WTC11 (cell line): ENCODE measurements at regions not wholly inside any gene's neighbourhood (a gene's known extent, or its start where the extent isn't known, plus 50 kb on each side); places are given as distances from the start of the nearest gene placed in this dataset.

Experiments used
- ATAC-seq: fragments of 200-7000 bp; cut with Tn5 transposase; 2 replicates; pipeline ENCODE4 v1.10.0; 2021; ENCODE audit warnings: mild to moderate bottlenecking, moderate library complexity
- CTCF ChIA-PET: fragments of 300-600 bp; sonication (Branson Sonifier 250); formaldehyde crosslinking; loops from one replicate; lab custom pipeline; 2021; ENCODE audit warnings: antibody characterized with exemption; lab: Charles Lee
- POLR2A ChIA-PET: fragments of 350-600 bp; sonication (Branson Sonifier 250); formaldehyde crosslinking; loops from one replicate; lab custom pipeline; 2021; ENCODE audit warnings: antibody characterized with exemption; lab: Charles Lee
- DNase-seq: peaks from one replicate; pipeline ENCODE4 v3.0.0; 2021; ENCODE audit warnings: low spot score
- H3K27ac Mint-ChIP-seq: 2 replicates; pipeline ENCODE4 v1.8.0; 2021; ENCODE audit warnings: mixed read lengths
- H3K27me3 Mint-ChIP-seq: 2 replicates; pipeline ENCODE4 v1.8.0; 2021; ENCODE audit warnings: low read depth, mild to moderate bottlenecking, moderate library complexity, mixed read lengths
- H3K36me3 Mint-ChIP-seq: 2 replicates; pipeline ENCODE4 v1.8.0; 2021; ENCODE audit warnings: mixed read lengths
- H3K4me1 Mint-ChIP-seq: 2 replicates; pipeline ENCODE4 v1.8.0; 2022; ENCODE audit warnings: mixed read lengths
- H3K4me3 Mint-ChIP-seq: 2 replicates; pipeline ENCODE4 v1.8.0; 2021; ENCODE audit warnings: mild to moderate bottlenecking, moderate library complexity, mixed read lengths
- H3K9me3 Mint-ChIP-seq: 2 replicates; pipeline ENCODE4 v1.8.0; 2021; ENCODE audit warnings: mixed read lengths
- ATF2 ChIP-seq: sonication (generic); formaldehyde crosslinking; IDR thresholded peaks from 2 replicates; pipeline ENCODE4 v1.8.1; 2022; ENCODE audit warnings: low read depth, missing genetic modification reagents, borderline replicate concordance
- CBFB ChIP-seq: sonication (generic); formaldehyde crosslinking; IDR thresholded peaks from 2 replicates; pipeline ENCODE4 v1.8.1; 2022; ENCODE audit warnings: mild to moderate bottlenecking, low read depth, missing genetic modification reagents
- CREB1 ChIP-seq: sonication (generic); formaldehyde crosslinking; IDR thresholded peaks from 2 replicates; pipeline ENCODE4 v1.8.0; 2023; ENCODE audit warnings: mild to moderate bottlenecking, missing genetic modification reagents
- CREM ChIP-seq: sonication (generic); formaldehyde crosslinking; IDR thresholded peaks from 2 replicates; pipeline ENCODE4 v1.8.1; 2022; ENCODE audit warnings: mild to moderate bottlenecking, missing genetic modification reagents, moderate library complexity
- E2F5 ChIP-seq: sonication (generic); formaldehyde crosslinking; IDR thresholded peaks from 2 replicates; pipeline ENCODE4 v1.8.1; 2022; ENCODE audit warnings: mild to moderate bottlenecking, moderate library complexity, missing genetic modification reagents
- EMX1 ChIP-seq: fragments of 250-450 bp; sonication (Bioruptor Pico); IDR thresholded peaks from 2 replicates; pipeline ENCODE4 v1.8.0; 2021; ENCODE audit warnings: mild to moderate bottlenecking
- FOXP4 ChIP-seq: sonication (generic); formaldehyde crosslinking; IDR thresholded peaks from 2 replicates; pipeline ENCODE4 v1.8.0; 2022; ENCODE audit warnings: mild to moderate bottlenecking, missing genetic modification reagents
- GABPB1 ChIP-seq: sonication (generic); formaldehyde crosslinking; IDR thresholded peaks from 2 replicates; pipeline ENCODE4 v1.8.1; 2023; ENCODE audit warnings: mild to moderate bottlenecking, missing genetic modification reagents
- GRHL2 ChIP-seq: fragments of 250-450 bp; sonication (Bioruptor Pico); IDR thresholded peaks from 2 replicates; pipeline ENCODE4 v1.8.0; 2022; ENCODE audit warnings: mild to moderate bottlenecking, moderate library complexity; ENCODE audit not compliant: insufficient replicate concordance, severe bottlenecking
- HMGA2 ChIP-seq: fragments of 250-450 bp; sonication (Bioruptor Pico); IDR thresholded peaks from 2 replicates; pipeline ENCODE4 v1.4.0; 2021; ENCODE audit warnings: mild to moderate bottlenecking, moderate library complexity
- MXD4 ChIP-seq: fragments of 250-450 bp; sonication (Bioruptor Pico); IDR thresholded peaks from 2 replicates; pipeline ENCODE4 v1.8.0; 2021; ENCODE audit warnings: mild to moderate bottlenecking, moderate library complexity, borderline replicate concordance
- MYBL2 ChIP-seq: sonication (generic); formaldehyde crosslinking; IDR thresholded peaks from 2 replicates; pipeline ENCODE4 v1.8.1; 2023; ENCODE audit warnings: mild to moderate bottlenecking, moderate library complexity, missing genetic modification reagents
- STAT6 ChIP-seq: sonication (generic); formaldehyde crosslinking; conservative IDR thresholded peaks from 2 replicates; pipeline ENCODE4 v1.8.1; 2023; ENCODE audit warnings: mild to moderate bottlenecking, low read depth, missing genetic modification reagents, moderate library complexity
- TCF7 ChIP-seq: sonication (generic); formaldehyde crosslinking; IDR thresholded peaks from 2 replicates; pipeline ENCODE4 v1.8.0; 2022; ENCODE audit warnings: mild to moderate bottlenecking, low read depth, missing genetic modification reagents, moderate library complexity
- TEAD1 ChIP-seq: sonication (generic); formaldehyde crosslinking; IDR thresholded peaks from 2 replicates; pipeline ENCODE4 v1.8.0; 2022; ENCODE audit warnings: mild to moderate bottlenecking, missing genetic modification reagents
- ZMAT4 ChIP-seq: fragments of 250-450 bp; sonication (Bioruptor Pico); IDR thresholded peaks from 2 replicates; pipeline ENCODE4 v1.9.0; 2021; ENCODE audit warnings: mild to moderate bottlenecking
- ZNF219 ChIP-seq: sonication (generic); formaldehyde crosslinking; IDR thresholded peaks from 2 replicates; pipeline ENCODE4 v1.8.0; 2023; ENCODE audit warnings: missing genetic modification reagents, mild to moderate bottlenecking, borderline replicate concordance
- TF ChIP-seq, protein P1 (sequence below): sonication (generic); formaldehyde crosslinking; IDR thresholded peaks from 2 replicates; pipeline ENCODE4 v1.8.1; 2023; ENCODE audit warnings: mild to moderate bottlenecking, missing genetic modification reagents, moderate library complexity
- TF ChIP-seq, protein P2 (sequence below): fragments of 200-600 bp; IDR thresholded peaks from 2 replicates; pipeline ENCODE4 v1.8.0; 2022; ENCODE audit warnings: antibody characterized with exemption

DNA sequence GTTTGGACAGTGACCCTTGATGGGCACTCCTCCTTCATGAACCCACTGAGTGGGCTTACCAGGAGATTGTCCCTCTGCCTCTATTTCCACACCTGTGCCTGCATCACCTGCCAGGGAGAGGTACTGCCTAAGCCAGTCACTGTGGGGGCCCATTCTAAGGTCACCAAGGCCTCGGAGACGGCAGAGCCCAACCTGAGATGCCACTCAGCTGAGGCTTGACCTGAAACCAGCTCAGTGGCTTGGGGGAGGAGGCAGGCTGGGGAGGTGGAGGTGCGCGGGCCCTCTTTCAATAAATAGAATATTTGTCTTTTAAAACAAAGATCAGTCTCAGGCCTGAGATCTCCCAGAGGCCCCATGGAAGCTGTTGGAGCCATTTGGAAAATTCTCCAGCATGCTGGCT is 84.5 kb downstream of the DHCR7 start:
- H3K4me3 Mint-ChIP-seq = no peak overlapping the region

DNA sequence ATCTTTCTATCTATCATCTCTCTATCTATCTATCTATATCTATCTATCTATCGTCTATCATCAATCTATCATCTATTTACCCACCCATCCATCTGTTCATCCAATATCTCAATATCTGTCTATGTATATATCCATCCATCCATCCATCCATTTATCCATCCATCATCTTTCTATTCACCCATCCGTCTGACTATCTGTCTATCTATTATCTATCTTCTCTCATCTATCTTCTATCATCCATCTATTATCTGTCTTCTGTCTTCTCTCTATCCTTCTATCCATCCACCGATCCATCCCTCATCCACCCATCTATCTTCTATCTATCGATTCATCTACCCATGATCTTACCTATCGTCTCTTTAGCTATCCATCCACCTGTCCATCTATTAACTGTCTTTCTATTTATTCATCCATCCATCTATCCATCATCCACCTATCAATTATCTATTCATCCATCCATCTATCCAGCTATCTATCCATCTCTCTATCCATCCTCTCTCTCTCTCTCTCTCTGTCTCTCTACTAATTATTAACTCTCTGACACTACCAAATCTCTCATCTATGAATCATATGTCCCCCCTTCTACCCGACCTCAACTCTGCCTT is 89.1 kb downstream of the DHCR7 start:
- POLR2A ChIA-PET = no interaction called here
- CTCF ChIA-PET = no interaction called here
- Mint-ChIP-seq H3K27me3 (peaks cover 19% of the 10 kb centered on the region), H3K36me3 (no peaks in the 10 kb centered on the region), H3K27ac (no peak overlapping the region), H3K9me3 (peaks cover 8% of the 10 kb centered on the region), H3K4me1 (no peaks in the 10 kb centered on the region), H3K4me3 (no peak overlapping the region)
- no peak for DNase-seq
- no peak for ATAC-seq
- TF ChIP-seq, protein P1, sequence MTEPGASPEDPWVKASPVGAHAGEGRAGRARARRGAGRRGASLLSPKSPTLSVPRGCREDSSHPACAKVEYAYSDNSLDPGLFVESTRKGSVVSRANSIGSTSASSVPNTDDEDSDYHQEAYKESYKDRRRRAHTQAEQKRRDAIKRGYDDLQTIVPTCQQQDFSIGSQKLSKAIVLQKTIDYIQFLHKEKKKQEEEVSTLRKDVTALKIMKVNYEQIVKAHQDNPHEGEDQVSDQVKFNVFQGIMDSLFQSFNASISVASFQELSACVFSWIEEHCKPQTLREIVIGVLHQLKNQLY (CRISPR knock-in tag) = no peak
- TF ChIP-seq MYBL2 (CRISPR knock-in tag) (no peak), E2F5 (CRISPR knock-in tag) (no peak), ATF2 (CRISPR knock-in tag) (no peak), GRHL2 (CRISPR knock-in tag) (no peak), HMGA2 (CRISPR knock-in tag) (no peak), CBFB (no peak), EMX1 (no peak), ZNF219 (CRISPR knock-in tag) (no peak), GABPB1 (CRISPR knock-in tag) (no peak)

More for the DNA sequence above, 84.5 kb downstream of the DHCR7 start:
- no peaks in the 10 kb centered on the region for H3K36me3 Mint-ChIP-seq
- CTCF ChIA-PET = no interaction called here
- peaks cover 12% of the 10 kb centered on the region for H3K27me3 Mint-ChIP-seq
- H3K9me3 Mint-ChIP-seq = peaks cover 7% of the 10 kb centered on the region
- DNase-seq (no peak), ATAC-seq (no peak)
- POLR2A ChIA-PET = interaction anchor here (0.6 kb wide), 1 partner anchor 263 kb away, joined by 3 read pairs; no protein-coding TSS in a partner anchor
- H3K4me1 Mint-ChIP-seq = no peaks in the 10 kb centered on the region
- no peak overlapping the region for H3K27ac Mint-ChIP-seq
- TF ChIP-seq, protein P2, sequence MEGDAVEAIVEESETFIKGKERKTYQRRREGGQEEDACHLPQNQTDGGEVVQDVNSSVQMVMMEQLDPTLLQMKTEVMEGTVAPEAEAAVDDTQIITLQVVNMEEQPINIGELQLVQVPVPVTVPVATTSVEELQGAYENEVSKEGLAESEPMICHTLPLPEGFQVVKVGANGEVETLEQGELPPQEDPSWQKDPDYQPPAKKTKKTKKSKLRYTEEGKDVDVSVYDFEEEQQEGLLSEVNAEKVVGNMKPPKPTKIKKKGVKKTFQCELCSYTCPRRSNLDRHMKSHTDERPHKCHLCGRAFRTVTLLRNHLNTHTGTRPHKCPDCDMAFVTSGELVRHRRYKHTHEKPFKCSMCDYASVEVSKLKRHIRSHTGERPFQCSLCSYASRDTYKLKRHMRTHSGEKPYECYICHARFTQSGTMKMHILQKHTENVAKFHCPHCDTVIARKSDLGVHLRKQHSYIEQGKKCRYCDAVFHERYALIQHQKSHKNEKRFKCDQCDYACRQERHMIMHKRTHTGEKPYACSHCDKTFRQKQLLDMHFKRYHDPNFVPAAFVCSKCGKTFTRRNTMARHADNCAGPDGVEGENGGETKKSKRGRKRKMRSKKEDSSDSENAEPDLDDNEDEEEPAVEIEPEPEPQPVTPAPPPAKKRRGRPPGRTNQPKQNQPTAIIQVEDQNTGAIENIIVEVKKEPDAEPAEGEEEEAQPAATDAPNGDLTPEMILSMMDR = no peak
- TF ChIP-seq CREB1 (CRISPR knock-in tag) (no peak), STAT6 (CRISPR knock-in tag) (no peak), FOXP4 (no peak), TEAD1 (CRISPR knock-in tag) (no peak), ZMAT4 (CRISPR knock-in tag) (no peak), CREM (CRISPR knock-in tag) (no peak), TCF7 (CRISPR knock-in tag) (no peak), MXD4 (CRISPR knock-in tag) (no peak)
